Uterus (tissue), 2 donors: ENCODE measurements at regions not wholly inside any gene's neighbourhood (a gene's known extent, or its start where the extent isn't known, plus 50 kb on each side); places are given as distances from the start of the nearest gene placed in this dataset.

Source experiments
- POLR2A ChIP-seq, 2 donors: fragments of 450-650 bp; IDR thresholded peaks; one replicate each; pipeline ENCODE4 v1.6.1; 2016; ENCODE audit warnings: antibody characterized with exemption in 2 of 2, mild to moderate bottlenecking in 1 of 2, moderate library complexity in 1 of 2
- TF ChIP-seq, protein P1 (sequence below), 4 experiments: fragments of 200-600 bp in 2 of 4; fragments of 450-650 bp in 2 of 4; sonication (generic) in 2 of 4; IDR thresholded peaks; one replicate each; pipeline ENCODE4 v1.5.1; 2016 to 2019; ENCODE audit warnings: antibody characterized with exemption in 4 of 4, mild to moderate bottlenecking in 2 of 4, moderate library complexity in 1 of 4

GRCh38 chr1:168905633-168906032, 176.6 kb upstream of the DPT start:
- TF ChIP-seq, protein P1, sequence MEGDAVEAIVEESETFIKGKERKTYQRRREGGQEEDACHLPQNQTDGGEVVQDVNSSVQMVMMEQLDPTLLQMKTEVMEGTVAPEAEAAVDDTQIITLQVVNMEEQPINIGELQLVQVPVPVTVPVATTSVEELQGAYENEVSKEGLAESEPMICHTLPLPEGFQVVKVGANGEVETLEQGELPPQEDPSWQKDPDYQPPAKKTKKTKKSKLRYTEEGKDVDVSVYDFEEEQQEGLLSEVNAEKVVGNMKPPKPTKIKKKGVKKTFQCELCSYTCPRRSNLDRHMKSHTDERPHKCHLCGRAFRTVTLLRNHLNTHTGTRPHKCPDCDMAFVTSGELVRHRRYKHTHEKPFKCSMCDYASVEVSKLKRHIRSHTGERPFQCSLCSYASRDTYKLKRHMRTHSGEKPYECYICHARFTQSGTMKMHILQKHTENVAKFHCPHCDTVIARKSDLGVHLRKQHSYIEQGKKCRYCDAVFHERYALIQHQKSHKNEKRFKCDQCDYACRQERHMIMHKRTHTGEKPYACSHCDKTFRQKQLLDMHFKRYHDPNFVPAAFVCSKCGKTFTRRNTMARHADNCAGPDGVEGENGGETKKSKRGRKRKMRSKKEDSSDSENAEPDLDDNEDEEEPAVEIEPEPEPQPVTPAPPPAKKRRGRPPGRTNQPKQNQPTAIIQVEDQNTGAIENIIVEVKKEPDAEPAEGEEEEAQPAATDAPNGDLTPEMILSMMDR (IDR thresholded peaks at IDR 0.05): no peak
- no peak for TF ChIP-seq POLR2A (IDR thresholded peaks at IDR 0.05)
